ENCODE measurements at regions not wholly inside any gene's neighbourhood (a gene's known extent, or its start where the extent isn't known, plus 50 kb on each side); places are given as distances from the start of the nearest gene placed in this dataset.
A peak's percentile ranks its signal among the peaks of the same experiment; 100 is the strongest.

GRCh38 chr18:30405038-30405437 is 637.5 kb downstream of the DSC3 start:
- TF ChIP-seq CTCF (IDR thresholded peaks at IDR 0.05; ENCODE audit: low read depth, low read length), result no peak
- Histone ChIP-seq H3K4me3 (no peak overlapping the region), H3K36me3 (no peaks in the 10 kb centered on the region), H3K27me3 (no peaks in the 10 kb centered on the region), H3K9me3 (ENCODE audit: low read depth) (no peaks in the 10 kb centered on the region), H3K4me1 (ENCODE audit: low read depth) (peaks cover 16% of the 10 kb centered on the region), H3K27ac (peak overlapping the region; percentile 69)
- DNase-seq (ENCODE audit: low read depth in 1 of 2, low spot score in 1 of 2), result peak in 1 of 2 donors; percentile 38

DNA sequence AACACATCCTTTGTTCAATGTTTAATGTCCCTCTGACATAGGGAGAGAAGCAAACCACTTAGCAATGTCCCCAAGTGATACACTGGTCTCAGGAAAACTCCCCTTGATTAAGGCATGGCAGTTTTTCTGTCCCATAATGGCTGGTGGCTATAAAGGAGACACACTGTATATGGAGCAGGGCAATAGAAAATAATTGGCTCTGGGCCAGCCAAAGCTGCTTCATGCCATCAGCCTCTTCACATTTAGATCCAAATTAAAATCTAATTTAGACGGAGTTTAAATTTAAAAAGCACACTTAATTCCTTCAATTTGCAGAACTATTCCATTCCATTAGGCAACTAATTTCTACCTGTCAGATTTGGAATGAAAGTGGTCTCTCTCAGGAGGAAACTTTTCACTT is 638.1 kb downstream of the DSC3 start:
- no peak for TF ChIP-seq CTCF (IDR thresholded peaks at IDR 0.05; ENCODE audit: low read depth, low read length)
- H3K27me3 ChIP-seq, result no peaks in the 10 kb centered on the region
- peak overlapping the region; percentile 69 for H3K27ac ChIP-seq
- DNase-seq (ENCODE audit: low read depth in 1 of 2, low spot score in 1 of 2), result peak in 1 of 2 donors; percentile 37
- H3K9me3 ChIP-seq (ENCODE audit: low read depth), result no peaks in the 10 kb centered on the region
- H3K36me3 ChIP-seq, result no peaks in the 10 kb centered on the region
- H3K4me3 ChIP-seq, result no peak overlapping the region
- peaks cover 16% of the 10 kb centered on the region for H3K4me1 ChIP-seq (ENCODE audit: low read depth)

DNA sequence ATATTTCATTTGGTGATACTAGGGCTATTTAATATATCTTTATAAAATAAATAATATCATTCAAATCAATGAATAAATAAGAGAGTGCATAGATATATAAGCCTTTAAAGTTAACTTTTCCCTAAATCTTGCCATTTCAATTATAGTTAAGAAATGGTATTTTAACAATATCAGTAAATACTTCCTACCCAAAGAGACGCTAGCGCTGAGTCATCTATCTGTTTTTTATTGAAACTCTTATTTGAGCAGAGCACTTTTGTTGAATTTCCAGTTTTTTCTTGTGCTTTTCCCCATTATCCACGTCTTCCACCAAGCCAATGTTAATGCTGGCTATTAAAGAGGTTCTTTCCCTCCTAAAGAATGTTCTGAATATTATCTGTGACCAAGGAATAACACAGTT is 639.3 kb downstream of the DSC3 start:
- H3K4me1 ChIP-seq (ENCODE audit: low read depth), result peaks cover 16% of the 10 kb centered on the region
- H3K27me3 ChIP-seq, result no peaks in the 10 kb centered on the region
- no peak for TF ChIP-seq CTCF (IDR thresholded peaks at IDR 0.05; ENCODE audit: low read depth, low read length)
- no peak overlapping the region for H3K4me3 ChIP-seq
- no peaks in the 10 kb centered on the region for H3K36me3 ChIP-seq
- H3K9me3 ChIP-seq (ENCODE audit: low read depth), result no peaks in the 10 kb centered on the region
- H3K27ac ChIP-seq, result no peak overlapping the region
- no peak for DNase-seq (ENCODE audit: low read depth in 1 of 2, low spot score in 1 of 2)

DNA sequence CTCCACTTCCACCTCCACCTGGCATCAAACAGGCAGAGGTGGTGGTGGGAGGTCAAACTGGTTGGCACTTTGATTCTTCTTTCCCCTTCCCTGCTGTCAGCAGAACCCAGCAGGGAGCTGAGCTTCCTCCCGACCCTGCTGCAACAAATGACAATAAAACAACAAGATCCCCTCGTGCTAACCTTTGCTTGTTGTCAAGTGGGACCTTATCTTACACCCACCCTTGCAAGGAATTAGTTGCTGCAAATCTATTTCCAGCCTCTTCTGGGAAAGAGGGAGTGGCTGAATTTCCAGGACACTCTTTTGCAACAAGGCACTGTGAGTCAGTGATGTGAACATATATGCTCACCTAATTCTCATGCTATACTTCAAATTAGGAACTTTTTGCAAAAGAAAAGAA is 655.1 kb downstream of the DSC3 start:
- Histone ChIP-seq H3K4me3 (no peak overlapping the region), H3K9me3 (ENCODE audit: low read depth) (no peaks in the 10 kb centered on the region), H3K27me3 (no peaks in the 10 kb centered on the region), H3K27ac (peak overlapping the region; percentile 30), H3K4me1 (ENCODE audit: low read depth) (peaks cover 10% of the 10 kb centered on the region), H3K36me3 (no peaks in the 10 kb centered on the region)
- TF ChIP-seq CTCF (IDR thresholded peaks at IDR 0.05; ENCODE audit: low read depth, low read length), result no peak
- DNase-seq (ENCODE audit: low read depth in 1 of 2, low spot score in 1 of 2), result peak; percentile 6

DNA sequence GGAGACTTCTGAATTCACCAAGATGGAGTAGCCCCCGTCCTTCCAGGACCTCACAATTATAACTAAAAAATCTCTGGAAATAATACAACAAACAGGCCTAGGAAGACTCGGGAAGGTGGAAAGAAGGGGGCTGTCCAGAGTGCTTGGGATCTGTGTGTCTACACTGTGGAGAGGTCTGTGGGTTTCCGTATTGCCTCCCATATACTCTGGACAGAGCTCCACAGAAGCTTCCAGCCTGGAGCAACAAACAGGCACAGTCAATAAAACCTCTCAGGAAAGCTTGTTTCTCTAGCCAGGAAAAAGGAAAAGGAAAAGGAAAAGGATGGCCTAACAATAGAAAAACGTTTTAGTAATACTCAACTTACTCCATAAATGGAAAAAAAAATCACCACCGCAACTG is 655.9 kb downstream of the DSC3 start:
- no peak overlapping the region for H3K4me3 ChIP-seq
- no peaks in the 10 kb centered on the region for H3K27me3 ChIP-seq
- peaks cover 10% of the 10 kb centered on the region for H3K4me1 ChIP-seq (ENCODE audit: low read depth)
- no peak overlapping the region for H3K27ac ChIP-seq
- peak in 1 of 2 donors; percentile 39 for DNase-seq (ENCODE audit: low read depth in 1 of 2, low spot score in 1 of 2)
- no peaks in the 10 kb centered on the region for H3K9me3 ChIP-seq (ENCODE audit: low read depth)
- no peak for TF ChIP-seq CTCF (IDR thresholded peaks at IDR 0.05; ENCODE audit: low read depth, low read length)
- no peaks in the 10 kb centered on the region for H3K36me3 ChIP-seq

- H3K4me1 ChIP-seq (ENCODE audit: low read depth), result peaks cover 10% of the 10 kb centered on the region
- H3K9me3 ChIP-seq (ENCODE audit: low read depth), result no peaks in the 10 kb centered on the region
- H3K4me3 ChIP-seq, result no peak overlapping the region
- DNase-seq (ENCODE audit: low read depth in 1 of 2, low spot score in 1 of 2), result no peak
- H3K27me3 ChIP-seq, result no peaks in the 10 kb centered on the region
- no peaks in the 10 kb centered on the region for H3K36me3 ChIP-seq
- H3K27ac ChIP-seq, result no peak overlapping the region
- no peak for TF ChIP-seq CTCF (IDR thresholded peaks at IDR 0.05; ENCODE audit: low read depth, low read length)
Observed at GRCh38 chr18:30385684-30386083, 656.9 kb downstream of the DSC3 start.
